Uterus (tissue), 2 donors: ENCODE measurements at regions not wholly inside any gene's neighbourhood (a gene's known extent, or its start where the extent isn't known, plus 50 kb on each side); places are given as distances from the start of the nearest gene placed in this dataset.

Experiments
- POLR2A ChIP-seq, 2 donors: fragments of 450-650 bp; IDR thresholded peaks; one replicate each; pipeline ENCODE4 v1.6.1; 2016; ENCODE audit warnings: antibody characterized with exemption in 2 of 2, mild to moderate bottlenecking in 1 of 2, moderate library complexity in 1 of 2
- TF ChIP-seq, protein P1 (sequence below), 4 experiments: fragments of 200-600 bp in 2 of 4; fragments of 450-650 bp in 2 of 4; sonication (generic) in 2 of 4; IDR thresholded peaks; one replicate each; pipeline ENCODE4 v1.5.1; 2016 to 2019; ENCODE audit warnings: antibody characterized with exemption in 4 of 4, mild to moderate bottlenecking in 2 of 4, moderate library complexity in 1 of 4

DNA sequence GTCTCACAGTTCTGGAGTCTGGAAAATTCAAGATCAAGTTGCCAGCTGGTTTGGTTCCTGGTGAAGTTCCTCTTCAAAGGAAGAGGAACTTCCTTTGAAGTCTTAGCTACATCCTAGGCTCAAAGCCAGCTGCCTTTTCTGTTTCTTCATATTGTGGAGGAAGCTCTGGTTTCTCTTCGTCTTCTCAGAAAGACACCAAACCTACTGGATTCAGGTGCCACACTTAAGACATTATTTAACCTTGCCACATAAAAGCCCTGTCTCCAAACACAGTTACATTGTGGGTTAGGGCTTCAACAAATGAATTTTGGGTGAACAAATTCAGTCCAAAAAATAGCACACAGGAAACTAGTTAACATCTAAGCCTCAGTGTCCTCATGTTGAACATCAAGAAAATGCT, 1019.8 kb downstream of the GALC start:
- TF ChIP-seq, protein P1, sequence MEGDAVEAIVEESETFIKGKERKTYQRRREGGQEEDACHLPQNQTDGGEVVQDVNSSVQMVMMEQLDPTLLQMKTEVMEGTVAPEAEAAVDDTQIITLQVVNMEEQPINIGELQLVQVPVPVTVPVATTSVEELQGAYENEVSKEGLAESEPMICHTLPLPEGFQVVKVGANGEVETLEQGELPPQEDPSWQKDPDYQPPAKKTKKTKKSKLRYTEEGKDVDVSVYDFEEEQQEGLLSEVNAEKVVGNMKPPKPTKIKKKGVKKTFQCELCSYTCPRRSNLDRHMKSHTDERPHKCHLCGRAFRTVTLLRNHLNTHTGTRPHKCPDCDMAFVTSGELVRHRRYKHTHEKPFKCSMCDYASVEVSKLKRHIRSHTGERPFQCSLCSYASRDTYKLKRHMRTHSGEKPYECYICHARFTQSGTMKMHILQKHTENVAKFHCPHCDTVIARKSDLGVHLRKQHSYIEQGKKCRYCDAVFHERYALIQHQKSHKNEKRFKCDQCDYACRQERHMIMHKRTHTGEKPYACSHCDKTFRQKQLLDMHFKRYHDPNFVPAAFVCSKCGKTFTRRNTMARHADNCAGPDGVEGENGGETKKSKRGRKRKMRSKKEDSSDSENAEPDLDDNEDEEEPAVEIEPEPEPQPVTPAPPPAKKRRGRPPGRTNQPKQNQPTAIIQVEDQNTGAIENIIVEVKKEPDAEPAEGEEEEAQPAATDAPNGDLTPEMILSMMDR (IDR thresholded peaks at IDR 0.05), result no peak
- no peak for TF ChIP-seq POLR2A (IDR thresholded peaks at IDR 0.05)
